ENCODE measurements at regions not wholly inside any gene's neighbourhood (a gene's known extent, or its start where the extent isn't known, plus 50 kb on each side); places are given as distances from the start of the nearest gene placed in this dataset.

GRCh38 chr2:117085256-117085655, 729.2 kb upstream of the DDX18 start:
- Mint-ChIP-seq H3K36me3 (no peaks in the 10 kb centered on the region), H3K4me3 (no peak overlapping the region), H3K9me3 (ENCODE audit: low read depth) (peaks cover 2% of the 10 kb centered on the region), H3K4me1 (no peaks in the 10 kb centered on the region), H3K27me3 (no peaks in the 10 kb centered on the region), H3K27ac (no peak overlapping the region)
- no peak for DNase-seq
- CTCF ChIA-PET: no interaction called here
- ATAC-seq: no peak

- no peaks in the 10 kb centered on the region for H3K4me1 Mint-ChIP-seq
- CTCF ChIA-PET: no interaction called here
- no peak for ATAC-seq
Observed at GRCh38 chr2:117085737-117086136, 728.8 kb upstream of the DDX18 start.

GRCh38 chr2:117086174-117086942, 728.1 kb upstream of the DDX18 start:
- no peaks in the 10 kb centered on the region for H3K4me1 Mint-ChIP-seq
- H3K9me3 Mint-ChIP-seq (ENCODE audit: low read depth): no peaks in the 10 kb centered on the region
- no peak overlapping the region for H3K4me3 Mint-ChIP-seq
- no peak for ATAC-seq
- no peaks in the 10 kb centered on the region for H3K27me3 Mint-ChIP-seq
- H3K36me3 Mint-ChIP-seq: no peaks in the 10 kb centered on the region
- CTCF ChIA-PET: no interaction called here
- no peak for DNase-seq
- no peak overlapping the region for H3K27ac Mint-ChIP-seq

More at GRCh38 chr2:117085737-117086136, 728.8 kb upstream of the DDX18 start:
- Mint-ChIP-seq H3K4me3 (no peak overlapping the region), H3K27ac (no peak overlapping the region), H3K27me3 (no peaks in the 10 kb centered on the region), H3K36me3 (no peaks in the 10 kb centered on the region), H3K9me3 (ENCODE audit: low read depth) (peaks cover 2% of the 10 kb centered on the region)
- no peak for DNase-seq

- Mint-ChIP-seq H3K4me3 (no peak overlapping the region), H3K27me3 (no peaks in the 10 kb centered on the region), H3K4me1 (no peaks in the 10 kb centered on the region), H3K27ac (no peak overlapping the region), H3K36me3 (no peaks in the 10 kb centered on the region), H3K9me3 (ENCODE audit: low read depth) (no peaks in the 10 kb centered on the region)
- ATAC-seq (no peak), DNase-seq (no peak)
- CTCF ChIA-PET: no interaction called here
Observed at GRCh38 chr2:117086943-117087250, 727.6 kb upstream of the DDX18 start.

- CTCF ChIA-PET: no interaction called here
- Mint-ChIP-seq H3K4me3 (no peak overlapping the region), H3K36me3 (no peaks in the 10 kb centered on the region), H3K9me3 (ENCODE audit: low read depth) (peaks cover 2% of the 10 kb centered on the region), H3K27me3 (no peaks in the 10 kb centered on the region), H3K27ac (no peak overlapping the region), H3K4me1 (no peaks in the 10 kb centered on the region)
- DNase-seq: no peak
- ATAC-seq: no peak
Observed at GRCh38 chr2:117087535-117088291, 726.8 kb upstream of the DDX18 start.

GRCh38 chr2:117091041-117091837, 723.3 kb upstream of the DDX18 start:
- Mint-ChIP-seq H3K4me1 (no peaks in the 10 kb centered on the region), H3K36me3 (no peaks in the 10 kb centered on the region), H3K9me3 (ENCODE audit: low read depth) (peaks cover 2% of the 10 kb centered on the region), H3K27ac (no peak overlapping the region), H3K4me3 (no peak overlapping the region), H3K27me3 (no peaks in the 10 kb centered on the region)
- CTCF ChIA-PET: no interaction called here
- ATAC-seq (no peak), DNase-seq (no peak)

- Mint-ChIP-seq H3K9me3 (ENCODE audit: low read depth) (peaks cover 3% of the 10 kb centered on the region), H3K27me3 (no peaks in the 10 kb centered on the region), H3K36me3 (no peaks in the 10 kb centered on the region), H3K27ac (no peak overlapping the region), H3K4me1 (no peaks in the 10 kb centered on the region), H3K4me3 (no peak overlapping the region)
- ATAC-seq (no peak), DNase-seq (no peak)
- CTCF ChIA-PET: no interaction called here
Observed at GRCh38 chr2:117101613-117102012, 712.9 kb upstream of the DDX18 start.

GRCh38 chr2:117108741-117109267, 705.7 kb upstream of the DDX18 start:
- no peaks in the 10 kb centered on the region for H3K4me1 Mint-ChIP-seq
- no peak overlapping the region for H3K27ac Mint-ChIP-seq
- ATAC-seq (no peak), DNase-seq (no peak)
- CTCF ChIA-PET: no interaction called here
- no peaks in the 10 kb centered on the region for H3K27me3 Mint-ChIP-seq
- H3K4me3 Mint-ChIP-seq: no peak overlapping the region
- no peaks in the 10 kb centered on the region for H3K36me3 Mint-ChIP-seq
- H3K9me3 Mint-ChIP-seq (ENCODE audit: low read depth): peaks cover 13% of the 10 kb centered on the region

GRCh38 chr2:117118994-117119393, 695.5 kb upstream of the DDX18 start:
- no peaks in the 10 kb centered on the region for H3K36me3 Mint-ChIP-seq
- DNase-seq (no peak), ATAC-seq (no peak)
- CTCF ChIA-PET: no interaction called here
- H3K4me3 Mint-ChIP-seq: no peak overlapping the region
- no peaks in the 10 kb centered on the region for H3K4me1 Mint-ChIP-seq
- no peaks in the 10 kb centered on the region for H3K9me3 Mint-ChIP-seq (ENCODE audit: low read depth)
- no peaks in the 10 kb centered on the region for H3K27me3 Mint-ChIP-seq
- H3K27ac Mint-ChIP-seq: no peak overlapping the region

- Mint-ChIP-seq H3K4me1 (no peaks in the 10 kb centered on the region), H3K4me3 (no peak overlapping the region), H3K27me3 (no peaks in the 10 kb centered on the region), H3K27ac (no peak overlapping the region), H3K36me3 (no peaks in the 10 kb centered on the region), H3K9me3 (ENCODE audit: low read depth) (peaks cover 5% of the 10 kb centered on the region)
- DNase-seq: no peak
- ATAC-seq: no peak
- CTCF ChIA-PET: no interaction called here
Observed at GRCh38 chr2:117123362-117123761, 691.1 kb upstream of the DDX18 start.

GRCh38 chr2:117126656-117127055, 687.8 kb upstream of the DDX18 start:
- CTCF ChIA-PET: no interaction called here
- Mint-ChIP-seq H3K36me3 (no peaks in the 10 kb centered on the region), H3K4me3 (no peak overlapping the region)

GRCh38 chr2:117127680-117128079, 686.8 kb upstream of the DDX18 start:
- DNase-seq: no peak
- Mint-ChIP-seq H3K4me3 (no peak overlapping the region), H3K27ac (no peak overlapping the region), H3K27me3 (no peaks in the 10 kb centered on the region), H3K4me1 (no peaks in the 10 kb centered on the region), H3K9me3 (ENCODE audit: low read depth) (peaks cover 8% of the 10 kb centered on the region), H3K36me3 (no peaks in the 10 kb centered on the region)
- ATAC-seq: no peak
- CTCF ChIA-PET: no interaction called here

More at GRCh38 chr2:117126656-117127055, 687.8 kb upstream of the DDX18 start:
- peaks cover 8% of the 10 kb centered on the region for H3K9me3 Mint-ChIP-seq (ENCODE audit: low read depth)
- H3K27ac Mint-ChIP-seq: no peak overlapping the region
- no peaks in the 10 kb centered on the region for H3K4me1 Mint-ChIP-seq
- no peaks in the 10 kb centered on the region for H3K27me3 Mint-ChIP-seq
- DNase-seq (no peak), ATAC-seq (no peak)

- no peak for ATAC-seq
- CTCF ChIA-PET: no interaction called here
Observed at GRCh38 chr2:117128461-117128860, 686.0 kb upstream of the DDX18 start.

More at GRCh38 chr2:117128461-117128860, 686.0 kb upstream of the DDX18 start:
- Mint-ChIP-seq H3K4me1 (no peaks in the 10 kb centered on the region), H3K36me3 (no peaks in the 10 kb centered on the region), H3K27ac (no peak overlapping the region), H3K4me3 (no peak overlapping the region), H3K27me3 (no peaks in the 10 kb centered on the region), H3K9me3 (ENCODE audit: low read depth) (peaks cover 8% of the 10 kb centered on the region)
- DNase-seq: no peak

Measured in activated CD8-positive, alpha-beta memory T cell treated with anti-CD3 and anti-CD28 coated beads, Interleukin-2, amount 10 ng/mL, durations not matched to agents 7 days and 5 days (primary cell).